ENCODE measurements at regions not wholly inside any gene's neighbourhood (a gene's known extent, or its start where the extent isn't known, plus 50 kb on each side); places are given as distances from the start of the nearest gene placed in this dataset.

DNA sequence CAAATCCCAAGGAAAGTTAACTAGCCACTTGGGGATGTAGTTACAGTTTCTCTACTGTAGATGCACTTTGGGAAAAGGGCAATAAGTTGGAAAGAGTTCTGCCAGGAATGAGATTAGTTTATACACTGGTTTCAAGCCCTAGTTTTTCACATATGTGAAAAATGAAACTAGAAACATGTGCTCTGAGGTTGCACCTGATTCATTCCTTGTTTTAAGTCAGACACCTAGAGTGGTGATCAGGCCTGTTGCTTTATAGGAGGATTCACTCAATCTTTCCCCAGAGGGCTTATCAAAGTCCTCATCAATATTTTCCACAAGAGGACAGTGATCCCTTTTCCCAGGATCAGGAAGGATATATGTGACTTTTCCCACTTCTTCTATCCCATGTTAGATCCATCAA is 515.9 kb upstream of the PKN2 start:
- no peak for TF ChIP-seq SIN3A (IDR thresholded peaks at IDR 0.05; ENCODE audit: borderline replicate concordance, insufficient read depth, low read depth, low read length)
- TF ChIP-seq, protein P1, sequence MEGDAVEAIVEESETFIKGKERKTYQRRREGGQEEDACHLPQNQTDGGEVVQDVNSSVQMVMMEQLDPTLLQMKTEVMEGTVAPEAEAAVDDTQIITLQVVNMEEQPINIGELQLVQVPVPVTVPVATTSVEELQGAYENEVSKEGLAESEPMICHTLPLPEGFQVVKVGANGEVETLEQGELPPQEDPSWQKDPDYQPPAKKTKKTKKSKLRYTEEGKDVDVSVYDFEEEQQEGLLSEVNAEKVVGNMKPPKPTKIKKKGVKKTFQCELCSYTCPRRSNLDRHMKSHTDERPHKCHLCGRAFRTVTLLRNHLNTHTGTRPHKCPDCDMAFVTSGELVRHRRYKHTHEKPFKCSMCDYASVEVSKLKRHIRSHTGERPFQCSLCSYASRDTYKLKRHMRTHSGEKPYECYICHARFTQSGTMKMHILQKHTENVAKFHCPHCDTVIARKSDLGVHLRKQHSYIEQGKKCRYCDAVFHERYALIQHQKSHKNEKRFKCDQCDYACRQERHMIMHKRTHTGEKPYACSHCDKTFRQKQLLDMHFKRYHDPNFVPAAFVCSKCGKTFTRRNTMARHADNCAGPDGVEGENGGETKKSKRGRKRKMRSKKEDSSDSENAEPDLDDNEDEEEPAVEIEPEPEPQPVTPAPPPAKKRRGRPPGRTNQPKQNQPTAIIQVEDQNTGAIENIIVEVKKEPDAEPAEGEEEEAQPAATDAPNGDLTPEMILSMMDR (IDR thresholded peaks at IDR 0.05) = no peak
- TF ChIP-seq POLR2AphosphoS5 (IDR thresholded peaks at IDR 0.05; ENCODE audit: low read depth, low read length) = no peak

Measured in Panc1 (cell line).